Parathyroid adenoma (tissue), 2 donors: ENCODE measurements at regions not wholly inside any gene's neighbourhood (a gene's known extent, or its start where the extent isn't known, plus 50 kb on each side); places are given as distances from the start of the nearest gene placed in this dataset.

ENCODE experiments used
- H2AFZ ChIP-seq: fragments of 300-600 bp; sonication (generic); one replicate; pipeline ENCODE4 v1.7.0; 2017; ENCODE audit warnings: antibody characterized with exemption, mild to moderate bottlenecking
- H3K27ac ChIP-seq: fragments of 300-600 bp; sonication (generic); one replicate; pipeline ENCODE4 v1.7.0; 2017
- H3K27me3 ChIP-seq: fragments of 300-600 bp; sonication (generic); one replicate; pipeline ENCODE4 v1.7.0; 2017; ENCODE audit warnings: low read length; ENCODE audit not compliant: control insufficient read depth, insufficient read depth
- H3K36me3 ChIP-seq: fragments of 300-600 bp; sonication (generic); one replicate; pipeline ENCODE4 v1.7.0; 2017; ENCODE audit warnings: low read length; ENCODE audit not compliant: control insufficient read depth, insufficient read depth
- H3K4me1 ChIP-seq: fragments of 300-600 bp; sonication (generic); one replicate; pipeline ENCODE4 v1.7.0; 2017; ENCODE audit warnings: control low read depth
- H3K4me2 ChIP-seq: fragments of 300-600 bp; sonication (generic); one replicate; pipeline ENCODE4 v1.7.0; 2017; ENCODE audit warnings: low read length
- H3K4me3 ChIP-seq: fragments of 300-600 bp; sonication (generic); one replicate; pipeline ENCODE4 v1.7.0; 2017; ENCODE audit warnings: low read depth, low read length
- H3K79me2 ChIP-seq: fragments of 300-600 bp; sonication (generic); one replicate; pipeline ENCODE4 v1.7.0; 2017; ENCODE audit warnings: control low read depth
- H3K9ac ChIP-seq: fragments of 300-600 bp; sonication (generic); one replicate; pipeline ENCODE4 v1.7.0; 2017; ENCODE audit warnings: mild to moderate bottlenecking
- H3K9me3 ChIP-seq: fragments of 300-600 bp; sonication (generic); one replicate; pipeline ENCODE4 v1.7.0; 2017; ENCODE audit warnings: low read length; ENCODE audit not compliant: control insufficient read depth
- TF ChIP-seq, protein P1 (sequence below): fragments of 300-600 bp; sonication (generic); IDR thresholded peaks from one replicate; pipeline ENCODE4 v1.7.0; 2017; ENCODE audit warnings: antibody characterized with exemption, mild to moderate bottlenecking
- donor health status: primary hyperparathyroidism.

DNA sequence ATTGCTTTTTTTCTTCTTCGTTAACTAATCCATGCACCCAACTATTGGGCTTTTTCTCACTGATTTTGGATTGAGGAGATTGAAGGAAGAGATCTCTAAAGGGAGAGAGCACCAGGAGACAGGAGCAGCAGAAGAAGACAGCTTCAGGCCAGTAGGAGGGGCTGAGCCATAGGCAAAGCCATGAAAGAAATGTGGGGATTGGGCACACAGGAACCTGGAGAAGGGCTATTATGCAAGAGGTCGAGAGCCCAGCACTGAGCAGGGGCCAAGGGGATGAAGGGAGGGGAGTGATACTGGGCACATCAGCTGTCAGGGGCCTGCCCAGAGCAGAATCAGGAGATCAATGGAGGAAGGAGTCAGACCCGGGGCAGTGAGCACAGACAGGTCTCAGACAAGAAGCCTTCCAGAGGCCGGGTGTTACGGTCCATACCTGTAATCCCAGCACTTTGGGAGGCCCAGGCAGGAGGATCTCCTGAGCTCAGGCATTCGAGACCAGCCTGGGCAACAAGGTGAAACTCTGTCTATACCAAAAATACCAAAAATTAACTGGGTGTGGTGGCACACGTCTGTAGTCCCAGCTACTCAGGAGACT lies 140.9 kb downstream of the BCOR start:
- TF ChIP-seq, protein P1, sequence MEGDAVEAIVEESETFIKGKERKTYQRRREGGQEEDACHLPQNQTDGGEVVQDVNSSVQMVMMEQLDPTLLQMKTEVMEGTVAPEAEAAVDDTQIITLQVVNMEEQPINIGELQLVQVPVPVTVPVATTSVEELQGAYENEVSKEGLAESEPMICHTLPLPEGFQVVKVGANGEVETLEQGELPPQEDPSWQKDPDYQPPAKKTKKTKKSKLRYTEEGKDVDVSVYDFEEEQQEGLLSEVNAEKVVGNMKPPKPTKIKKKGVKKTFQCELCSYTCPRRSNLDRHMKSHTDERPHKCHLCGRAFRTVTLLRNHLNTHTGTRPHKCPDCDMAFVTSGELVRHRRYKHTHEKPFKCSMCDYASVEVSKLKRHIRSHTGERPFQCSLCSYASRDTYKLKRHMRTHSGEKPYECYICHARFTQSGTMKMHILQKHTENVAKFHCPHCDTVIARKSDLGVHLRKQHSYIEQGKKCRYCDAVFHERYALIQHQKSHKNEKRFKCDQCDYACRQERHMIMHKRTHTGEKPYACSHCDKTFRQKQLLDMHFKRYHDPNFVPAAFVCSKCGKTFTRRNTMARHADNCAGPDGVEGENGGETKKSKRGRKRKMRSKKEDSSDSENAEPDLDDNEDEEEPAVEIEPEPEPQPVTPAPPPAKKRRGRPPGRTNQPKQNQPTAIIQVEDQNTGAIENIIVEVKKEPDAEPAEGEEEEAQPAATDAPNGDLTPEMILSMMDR = no peak

DNA sequence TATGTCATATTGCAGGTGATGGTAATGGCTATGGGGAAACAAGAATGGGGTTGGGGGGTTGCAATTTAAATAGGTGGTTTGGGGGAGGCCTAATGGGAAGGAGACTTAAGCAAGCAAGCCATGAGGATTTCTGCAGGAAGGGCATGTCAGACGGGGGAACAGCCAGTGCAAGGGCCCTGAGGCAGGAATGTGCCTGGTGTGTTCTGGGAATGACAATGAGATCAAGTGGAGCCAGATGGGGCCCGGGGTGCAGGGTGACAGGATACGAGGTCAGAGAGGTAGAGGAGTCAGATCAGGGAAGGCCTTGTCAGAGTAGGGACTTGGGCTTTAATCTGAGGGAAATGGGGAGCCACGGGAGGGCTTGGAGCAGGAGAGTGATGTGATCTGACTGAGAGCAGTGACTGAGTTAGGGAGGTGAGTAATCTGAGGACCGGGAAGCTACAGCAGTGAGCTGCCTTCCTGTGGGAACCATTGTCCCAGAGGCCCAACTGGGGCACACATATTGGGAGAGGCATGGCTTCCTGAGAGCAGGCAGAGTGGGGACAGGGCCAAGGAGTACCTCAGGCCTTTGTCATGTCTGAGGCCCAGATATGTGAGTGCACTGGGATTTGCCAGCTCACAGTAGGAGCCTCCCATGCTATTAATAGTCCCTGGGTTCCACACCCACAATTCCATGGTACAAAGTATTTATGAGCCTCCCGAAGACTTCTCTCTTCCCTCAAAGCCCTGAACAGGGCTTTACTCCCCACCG lies 139.8 kb downstream of the BCOR start:
- H2AFZ ChIP-seq = no peak overlapping the region
- no peaks in the 10 kb centered on the region for H3K27me3 ChIP-seq
- H3K4me2 ChIP-seq = no peak overlapping the region
- no peak overlapping the region for H3K9ac ChIP-seq
- H3K4me1 ChIP-seq = no peaks in the 10 kb centered on the region
- H3K79me2 ChIP-seq = no peaks in the 10 kb centered on the region
- TF ChIP-seq, protein P1 = no peak
- H3K36me3 ChIP-seq = no peaks in the 10 kb centered on the region
- no peak overlapping the region for H3K27ac ChIP-seq
- H3K9me3 ChIP-seq = no peaks in the 10 kb centered on the region
- no peak overlapping the region for H3K4me3 ChIP-seq

More for the DNA sequence above, 140.9 kb downstream of the BCOR start:
- H3K36me3 ChIP-seq = no peaks in the 10 kb centered on the region
- H3K4me2 ChIP-seq = no peak overlapping the region
- no peaks in the 10 kb centered on the region for H3K27me3 ChIP-seq
- H3K4me3 ChIP-seq = no peak overlapping the region
- H3K9ac ChIP-seq = no peak overlapping the region
- no peaks in the 10 kb centered on the region for H3K9me3 ChIP-seq
- H3K4me1 ChIP-seq = no peaks in the 10 kb centered on the region
- H3K27ac ChIP-seq = no peak overlapping the region
- H3K79me2 ChIP-seq = no peaks in the 10 kb centered on the region
- no peak overlapping the region for H2AFZ ChIP-seq

DNA sequence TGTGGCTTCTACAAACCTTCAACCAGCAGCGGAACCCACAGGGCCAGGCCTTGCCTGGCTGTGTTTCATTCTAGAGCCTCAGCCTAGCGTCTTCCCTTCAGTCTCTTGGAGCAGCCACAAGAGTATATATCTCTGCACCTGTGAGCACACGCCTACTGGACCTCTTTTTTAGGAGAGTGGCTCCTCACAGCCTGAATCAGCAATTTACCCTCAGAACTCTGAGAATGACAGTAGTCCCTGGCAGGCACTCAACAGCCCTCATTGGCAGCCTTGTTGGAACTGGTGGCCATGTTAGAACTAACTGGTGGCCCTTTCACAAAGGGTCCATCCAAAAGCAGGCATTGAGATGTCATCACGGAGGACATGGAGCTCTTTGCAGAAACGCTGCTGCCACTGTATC lies 138.9 kb downstream of the BCOR start:
- H3K9me3 ChIP-seq = no peaks in the 10 kb centered on the region
- no peak overlapping the region for H3K9ac ChIP-seq
- H3K4me2 ChIP-seq = no peak overlapping the region
- no peaks in the 10 kb centered on the region for H3K27me3 ChIP-seq
- no peak overlapping the region for H2AFZ ChIP-seq
- H3K4me1 ChIP-seq = no peaks in the 10 kb centered on the region
- H3K79me2 ChIP-seq = no peaks in the 10 kb centered on the region
- TF ChIP-seq, protein P1 = no peak
- H3K4me3 ChIP-seq = no peak overlapping the region
- no peaks in the 10 kb centered on the region for H3K36me3 ChIP-seq
- H3K27ac ChIP-seq = no peak overlapping the region

DNA sequence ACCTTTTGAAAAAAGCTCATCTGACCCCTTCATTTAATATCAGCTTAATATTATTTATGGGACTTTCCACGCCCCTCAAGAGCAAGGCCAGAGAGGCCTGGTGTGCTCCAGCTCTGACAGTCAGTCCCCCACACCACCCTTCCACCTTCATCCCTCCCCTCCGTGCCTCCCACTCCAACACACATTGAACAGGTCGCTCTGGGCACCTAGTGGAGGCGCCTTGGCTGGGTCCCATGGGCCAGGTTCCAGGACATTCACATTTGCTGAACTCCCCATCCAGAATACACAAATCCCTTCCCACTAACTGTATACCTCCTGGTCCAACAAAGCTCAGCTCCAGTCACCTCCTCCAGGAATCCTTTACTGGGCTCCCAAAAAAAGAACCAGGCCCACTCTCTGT lies 137.5 kb downstream of the BCOR start:
- Histone ChIP-seq H3K4me3 (no peak overlapping the region), H3K27me3 (no peaks in the 10 kb centered on the region), H3K9me3 (no peaks in the 10 kb centered on the region), H3K79me2 (no peaks in the 10 kb centered on the region), H3K4me2 (no peak overlapping the region), H3K9ac (no peak overlapping the region), H3K36me3 (no peaks in the 10 kb centered on the region), H3K4me1 (no peaks in the 10 kb centered on the region), H3K27ac (no peak overlapping the region), H2AFZ (no peak overlapping the region)
- TF ChIP-seq, protein P1 = no peak

DNA sequence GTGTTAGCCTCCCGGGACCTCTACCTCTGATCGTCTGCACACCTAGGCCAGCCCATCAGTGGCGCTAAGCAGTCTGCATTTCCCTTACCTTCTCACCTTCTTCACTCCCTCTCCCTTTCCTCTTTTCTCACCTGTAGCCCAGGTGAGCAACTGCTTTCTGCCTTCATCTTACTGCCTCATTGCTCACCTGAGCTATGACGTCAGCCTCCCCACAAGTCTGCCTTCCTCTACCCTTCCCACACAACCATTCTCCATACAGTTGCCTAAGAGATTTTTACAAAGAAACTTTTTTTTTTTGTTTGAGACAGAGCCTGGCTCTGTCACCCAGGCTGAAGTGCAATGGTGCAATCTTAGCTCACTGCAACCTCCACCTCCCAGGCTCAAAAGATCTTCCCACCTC lies 136.3 kb downstream of the BCOR start:
- no peaks in the 10 kb centered on the region for H3K36me3 ChIP-seq
- H3K9me3 ChIP-seq = no peaks in the 10 kb centered on the region
- H3K4me1 ChIP-seq = no peaks in the 10 kb centered on the region
- no peak overlapping the region for H3K27ac ChIP-seq
- no peak overlapping the region for H2AFZ ChIP-seq
- no peak overlapping the region for H3K4me3 ChIP-seq
- TF ChIP-seq, protein P1 = no peak
- no peak overlapping the region for H3K4me2 ChIP-seq
- H3K79me2 ChIP-seq = no peaks in the 10 kb centered on the region
- no peaks in the 10 kb centered on the region for H3K27me3 ChIP-seq
- no peak overlapping the region for H3K9ac ChIP-seq
